Hepatocyte (in vitro differentiated cells): ENCODE measurements at regions not wholly inside any gene's neighbourhood (a gene's known extent, or its start where the extent isn't known, plus 50 kb on each side); places are given as distances from the start of the nearest gene placed in this dataset.

Experiments used
- EZH2 ChIP-seq: fragments of 200-600 bp; sonication (generic); IDR thresholded peaks from 2 replicates; pipeline ENCODE4 v1.6.1; 2016; ENCODE audit warnings: antibody characterized with exemption, mild to moderate bottlenecking, borderline replicate concordance
- EZH2phosphoT487 ChIP-seq: fragments of 200-600 bp; sonication (generic); IDR thresholded peaks from one replicate; pipeline ENCODE4 v1.6.1; 2018; ENCODE audit warnings: antibody characterized with exemption, mild to moderate bottlenecking, low read depth, moderate library complexity; ENCODE audit not compliant: unreplicated experiment, severe bottlenecking

GRCh38 chr3:137065381-137065780 is 107.6 kb downstream of the IL20RB start:
- TF ChIP-seq EZH2phosphoT487: no peak
- no peak for TF ChIP-seq EZH2
